Ishikawa (cell line): ENCODE measurements at regions not wholly inside any gene's neighbourhood (a gene's known extent, or its start where the extent isn't known, plus 50 kb on each side); places are given as distances from the start of the nearest gene placed in this dataset.

Experiments used
- CEBPB ChIP-seq: IDR thresholded peaks from 2 replicates; pipeline ENCODE4 v1.6.1; 2012
- CREB1 ChIP-seq: IDR thresholded peaks from 2 replicates; pipeline ENCODE4 v1.6.1; 2012; ENCODE audit warnings: low read depth
- EP300 ChIP-seq: IDR thresholded peaks from 2 replicates; pipeline ENCODE4 v1.6.1; 2012; ENCODE audit warnings: borderline replicate concordance
- FOXM1 ChIP-seq: IDR thresholded peaks from 2 replicates; pipeline ENCODE4 v1.6.1; 2012; ENCODE audit warnings: low read depth, borderline replicate concordance
- MAX ChIP-seq: IDR thresholded peaks from 2 replicates; pipeline ENCODE4 v1.6.1; 2012
- RAD21 ChIP-seq: IDR thresholded peaks from 2 replicates; pipeline ENCODE4 v1.6.1; 2012; ENCODE audit warnings: low read depth
- TAF1 ChIP-seq: IDR thresholded peaks from 2 replicates; pipeline ENCODE4 v1.6.1; 2012; ENCODE audit warnings: low read depth, mild to moderate bottlenecking
- YY1 ChIP-seq: IDR thresholded peaks from 2 replicates; pipeline ENCODE4 v1.6.1; 2012; ENCODE audit warnings: low read depth
- TF ChIP-seq, protein P1 (sequence below): IDR thresholded peaks from 2 replicates; pipeline ENCODE4 v1.6.1; 2012
- TF ChIP-seq, protein P2 (sequence below): IDR thresholded peaks from 2 replicates; pipeline ENCODE4 v1.6.1; 2012; ENCODE audit warnings: low read depth, mild to moderate bottlenecking

DNA sequence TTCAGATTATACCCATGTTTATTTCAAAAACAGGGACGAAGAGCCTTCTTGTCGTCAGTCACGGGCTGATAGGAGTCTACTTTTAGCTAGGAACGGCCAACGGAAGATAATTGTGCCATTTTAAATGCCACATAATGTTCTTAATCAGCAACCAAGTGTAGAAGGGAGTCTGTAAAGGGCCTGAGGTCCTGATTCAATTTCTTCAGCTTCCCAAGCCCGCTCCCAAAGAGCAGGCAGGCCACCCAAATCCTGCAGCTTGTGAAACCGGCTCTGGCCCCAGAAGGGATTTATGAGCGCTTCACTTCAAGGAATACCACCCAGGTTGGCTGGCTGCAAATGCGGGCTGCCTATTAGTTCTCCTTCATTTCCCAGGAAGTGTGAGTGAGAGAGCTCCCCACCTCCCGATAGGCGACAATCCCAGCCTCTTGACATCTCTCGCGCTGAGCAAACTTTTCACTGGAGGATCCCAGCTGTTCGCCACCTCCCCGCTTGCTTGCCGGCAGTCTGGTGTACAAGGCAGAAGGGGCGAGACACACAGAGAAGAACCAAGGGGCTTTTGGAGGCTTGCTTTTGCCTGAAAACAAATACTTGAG lies 272.9 kb downstream of the CDH20 start:
- TF ChIP-seq TAF1, result no peak
- no peak for TF ChIP-seq EP300
- no peak for TF ChIP-seq YY1
- no peak for TF ChIP-seq MAX
- no peak for TF ChIP-seq RAD21
- TF ChIP-seq CEBPB, result no peak
- no peak for TF ChIP-seq FOXM1
- TF ChIP-seq CREB1, result no peak
- TF ChIP-seq, protein P1, sequence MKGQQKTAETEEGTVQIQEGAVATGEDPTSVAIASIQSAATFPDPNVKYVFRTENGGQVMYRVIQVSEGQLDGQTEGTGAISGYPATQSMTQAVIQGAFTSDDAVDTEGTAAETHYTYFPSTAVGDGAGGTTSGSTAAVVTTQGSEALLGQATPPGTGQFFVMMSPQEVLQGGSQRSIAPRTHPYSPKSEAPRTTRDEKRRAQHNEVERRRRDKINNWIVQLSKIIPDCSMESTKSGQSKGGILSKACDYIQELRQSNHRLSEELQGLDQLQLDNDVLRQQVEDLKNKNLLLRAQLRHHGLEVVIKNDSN, result no peak
- TF ChIP-seq, protein P2, sequence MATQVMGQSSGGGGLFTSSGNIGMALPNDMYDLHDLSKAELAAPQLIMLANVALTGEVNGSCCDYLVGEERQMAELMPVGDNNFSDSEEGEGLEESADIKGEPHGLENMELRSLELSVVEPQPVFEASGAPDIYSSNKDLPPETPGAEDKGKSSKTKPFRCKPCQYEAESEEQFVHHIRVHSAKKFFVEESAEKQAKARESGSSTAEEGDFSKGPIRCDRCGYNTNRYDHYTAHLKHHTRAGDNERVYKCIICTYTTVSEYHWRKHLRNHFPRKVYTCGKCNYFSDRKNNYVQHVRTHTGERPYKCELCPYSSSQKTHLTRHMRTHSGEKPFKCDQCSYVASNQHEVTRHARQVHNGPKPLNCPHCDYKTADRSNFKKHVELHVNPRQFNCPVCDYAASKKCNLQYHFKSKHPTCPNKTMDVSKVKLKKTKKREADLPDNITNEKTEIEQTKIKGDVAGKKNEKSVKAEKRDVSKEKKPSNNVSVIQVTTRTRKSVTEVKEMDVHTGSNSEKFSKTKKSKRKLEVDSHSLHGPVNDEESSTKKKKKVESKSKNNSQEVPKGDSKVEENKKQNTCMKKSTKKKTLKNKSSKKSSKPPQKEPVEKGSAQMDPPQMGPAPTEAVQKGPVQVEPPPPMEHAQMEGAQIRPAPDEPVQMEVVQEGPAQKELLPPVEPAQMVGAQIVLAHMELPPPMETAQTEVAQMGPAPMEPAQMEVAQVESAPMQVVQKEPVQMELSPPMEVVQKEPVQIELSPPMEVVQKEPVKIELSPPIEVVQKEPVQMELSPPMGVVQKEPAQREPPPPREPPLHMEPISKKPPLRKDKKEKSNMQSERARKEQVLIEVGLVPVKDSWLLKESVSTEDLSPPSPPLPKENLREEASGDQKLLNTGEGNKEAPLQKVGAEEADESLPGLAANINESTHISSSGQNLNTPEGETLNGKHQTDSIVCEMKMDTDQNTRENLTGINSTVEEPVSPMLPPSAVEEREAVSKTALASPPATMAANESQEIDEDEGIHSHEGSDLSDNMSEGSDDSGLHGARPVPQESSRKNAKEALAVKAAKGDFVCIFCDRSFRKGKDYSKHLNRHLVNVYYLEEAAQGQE, result no peak
